Fibroblast of mammary gland (primary cell): ENCODE measurements at regions not wholly inside any gene's neighbourhood (a gene's known extent, or its start where the extent isn't known, plus 50 kb on each side); places are given as distances from the start of the nearest gene placed in this dataset.

Experiments used
- DNase-seq: peaks from one replicate; pipeline ENCODE4 v3.0.0-alpha.2; 2010; ENCODE audit warnings: low read depth
- H3K4me3 ChIP-seq: 2 replicates; pipeline ENCODE4 v1.5.1; 2011; ENCODE audit warnings: low read depth, mild to moderate bottlenecking, low read length, moderate library complexity; ENCODE audit not compliant: control insufficient read depth
- TF ChIP-seq, protein P1 (sequence below): conservative IDR thresholded peaks from 2 replicates; pipeline ENCODE4 v1.5.1; 2011; ENCODE audit warnings: low read depth, low read length, inconsistent platforms; ENCODE audit not compliant: control insufficient read depth, insufficient read depth

DNA sequence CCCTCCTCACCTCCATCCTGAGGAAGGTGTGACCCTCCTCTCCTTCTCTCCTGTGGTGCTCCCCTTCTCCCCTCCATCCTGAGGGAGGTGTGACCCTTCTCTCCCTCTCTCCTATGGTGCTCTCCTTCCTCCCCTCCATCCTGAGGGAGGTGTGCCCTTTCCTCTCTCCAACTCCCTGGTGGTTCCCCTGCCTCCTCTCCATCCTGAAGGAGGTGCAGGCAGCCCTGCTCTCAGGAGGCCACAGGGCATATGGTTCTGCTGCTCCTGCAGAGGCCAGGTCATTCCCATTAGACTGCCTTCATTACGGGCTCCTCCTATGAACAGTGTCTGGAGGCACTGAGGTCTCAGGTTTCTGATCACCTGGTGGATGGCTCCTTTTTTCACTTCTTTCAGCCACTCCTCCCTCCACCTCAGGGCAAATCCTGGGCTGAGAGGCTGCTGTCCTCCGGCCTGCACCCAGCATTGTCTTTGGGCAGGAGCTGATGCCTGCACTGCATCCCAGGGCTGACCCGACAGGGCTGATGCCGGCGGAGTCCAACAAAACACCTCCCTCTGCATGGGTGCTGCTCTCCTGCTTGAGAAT lies 197.1 kb downstream of the MED10 start:
- TF ChIP-seq, protein P1, sequence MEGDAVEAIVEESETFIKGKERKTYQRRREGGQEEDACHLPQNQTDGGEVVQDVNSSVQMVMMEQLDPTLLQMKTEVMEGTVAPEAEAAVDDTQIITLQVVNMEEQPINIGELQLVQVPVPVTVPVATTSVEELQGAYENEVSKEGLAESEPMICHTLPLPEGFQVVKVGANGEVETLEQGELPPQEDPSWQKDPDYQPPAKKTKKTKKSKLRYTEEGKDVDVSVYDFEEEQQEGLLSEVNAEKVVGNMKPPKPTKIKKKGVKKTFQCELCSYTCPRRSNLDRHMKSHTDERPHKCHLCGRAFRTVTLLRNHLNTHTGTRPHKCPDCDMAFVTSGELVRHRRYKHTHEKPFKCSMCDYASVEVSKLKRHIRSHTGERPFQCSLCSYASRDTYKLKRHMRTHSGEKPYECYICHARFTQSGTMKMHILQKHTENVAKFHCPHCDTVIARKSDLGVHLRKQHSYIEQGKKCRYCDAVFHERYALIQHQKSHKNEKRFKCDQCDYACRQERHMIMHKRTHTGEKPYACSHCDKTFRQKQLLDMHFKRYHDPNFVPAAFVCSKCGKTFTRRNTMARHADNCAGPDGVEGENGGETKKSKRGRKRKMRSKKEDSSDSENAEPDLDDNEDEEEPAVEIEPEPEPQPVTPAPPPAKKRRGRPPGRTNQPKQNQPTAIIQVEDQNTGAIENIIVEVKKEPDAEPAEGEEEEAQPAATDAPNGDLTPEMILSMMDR, result no peak

DNA sequence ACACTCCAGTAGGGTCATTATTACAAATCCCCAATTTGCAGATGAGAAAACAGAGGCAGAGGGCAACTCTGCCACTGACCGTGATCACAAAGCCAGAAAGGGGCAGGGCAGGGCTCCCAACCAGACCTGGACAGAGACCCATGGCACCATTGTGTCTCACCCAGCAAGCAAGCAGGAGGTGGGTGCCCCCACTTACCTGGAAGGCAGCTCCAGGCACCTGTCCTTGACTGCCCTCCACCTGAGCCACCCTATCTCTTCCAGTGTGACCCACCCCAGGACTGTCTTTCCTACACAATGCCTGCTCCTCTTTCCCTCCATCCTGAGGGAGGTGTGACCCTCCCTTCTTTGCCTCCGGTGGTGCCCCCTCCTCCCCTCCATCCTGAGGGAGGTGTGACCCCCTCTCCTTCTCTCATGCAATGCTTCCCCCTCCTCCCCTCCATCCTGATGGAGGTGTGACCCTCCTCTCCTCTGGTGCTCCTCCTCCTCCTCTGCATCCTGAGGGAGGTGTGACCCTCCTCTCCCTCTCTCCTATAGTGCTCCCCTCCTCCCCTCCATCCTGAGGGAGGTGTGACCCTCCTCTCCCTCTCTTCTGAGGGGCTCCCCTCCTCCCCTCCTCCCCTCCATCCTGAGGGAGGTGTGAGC lies 198.0 kb downstream of the MED10 start:
- TF ChIP-seq, protein P1, result no peak

More for the DNA sequence above, 197.1 kb downstream of the MED10 start:
- H3K4me3 ChIP-seq, result no peak overlapping the region
- no peak for DNase-seq

DNA sequence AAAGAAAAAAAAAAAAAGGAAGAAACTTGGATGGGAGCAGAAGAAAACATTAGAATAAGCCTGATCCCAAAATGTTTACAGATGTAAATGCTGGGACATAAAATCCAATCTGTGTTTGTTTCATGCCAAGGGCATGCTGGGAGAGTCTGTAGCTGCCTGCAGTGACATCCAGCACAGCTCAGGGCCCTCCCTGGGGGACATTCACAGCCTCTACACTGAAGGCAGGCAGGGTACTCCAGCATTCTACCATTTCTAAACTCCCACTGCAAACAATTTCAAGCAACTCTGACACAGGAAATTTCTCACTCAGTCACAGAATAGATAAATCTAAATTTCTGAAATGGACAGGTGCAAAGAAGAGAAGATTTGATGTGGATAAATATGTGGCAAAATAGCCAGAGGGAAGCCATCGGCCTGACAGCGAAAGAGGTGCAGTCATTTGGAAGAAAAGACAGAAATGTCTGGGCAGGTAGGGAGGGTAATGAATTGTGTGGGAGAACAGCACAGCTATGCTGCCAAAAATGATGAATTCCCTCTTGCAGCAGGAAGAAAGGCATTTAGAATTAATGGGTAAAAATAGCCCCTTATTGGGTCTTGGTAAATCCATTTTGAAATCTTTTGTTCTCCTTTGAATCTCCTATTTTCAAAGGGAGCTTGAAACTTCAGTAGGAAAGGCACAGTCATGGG lies 199.4 kb downstream of the MED10 start:
- DNase-seq, result no peak
- TF ChIP-seq, protein P1, result no peak

More for the DNA sequence above, 198.0 kb downstream of the MED10 start:
- no peak overlapping the region for H3K4me3 ChIP-seq
- no peak for DNase-seq

DNA sequence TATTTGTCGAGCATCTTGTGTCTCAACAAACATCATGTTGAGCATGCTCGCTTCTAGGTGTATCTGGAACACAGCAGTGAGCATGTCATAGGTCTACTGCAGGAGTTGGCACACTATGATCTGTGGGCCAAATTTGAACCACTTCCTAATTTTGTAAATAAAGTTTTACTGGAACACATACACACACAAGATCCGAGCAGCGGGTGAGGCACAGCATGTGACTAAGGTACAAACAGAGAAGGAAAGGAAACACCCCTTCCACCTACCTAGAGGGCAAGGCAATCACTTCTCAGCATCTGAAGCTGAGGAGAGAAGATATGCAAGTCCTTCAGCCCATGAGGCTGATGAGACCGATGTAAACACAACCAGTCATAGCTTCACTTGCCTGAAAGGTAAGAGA lies 200.4 kb downstream of the MED10 start:
- no peak overlapping the region for H3K4me3 ChIP-seq
- no peak for DNase-seq
- TF ChIP-seq, protein P1, result no peak

More for the DNA sequence above, 199.4 kb downstream of the MED10 start:
- H3K4me3 ChIP-seq, result no peak overlapping the region

DNA sequence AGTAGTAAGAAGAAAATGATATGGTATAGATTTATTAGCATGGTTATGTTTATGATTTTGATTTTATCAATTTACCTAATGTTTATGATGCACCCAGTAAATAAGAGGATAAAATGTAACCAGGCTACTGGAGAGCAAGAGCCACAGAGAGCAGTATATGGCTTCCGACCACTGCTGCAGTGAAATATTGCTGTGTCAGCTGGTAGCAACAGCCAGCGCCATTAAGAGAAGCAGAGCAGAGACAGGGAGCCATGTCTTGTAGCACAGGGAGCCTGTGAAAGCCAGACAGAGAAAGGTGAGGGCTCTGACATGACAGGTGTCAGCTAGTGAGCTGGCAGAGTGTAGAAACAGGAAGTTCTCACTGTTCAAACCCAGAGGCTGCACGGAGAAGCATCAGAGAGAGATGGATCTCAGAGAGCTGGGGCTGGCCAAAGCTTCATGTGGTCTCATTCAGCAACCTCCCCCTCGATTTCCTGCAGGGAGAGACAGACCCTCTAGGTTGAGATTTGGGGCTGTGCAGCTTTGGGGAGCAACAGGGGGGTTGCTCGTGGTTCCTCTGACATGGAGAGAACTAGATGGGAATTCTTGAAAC lies 202.1 kb downstream of the MED10 start:
- DNase-seq, result no peak
- TF ChIP-seq, protein P1, result no peak
- no peak overlapping the region for H3K4me3 ChIP-seq

DNA sequence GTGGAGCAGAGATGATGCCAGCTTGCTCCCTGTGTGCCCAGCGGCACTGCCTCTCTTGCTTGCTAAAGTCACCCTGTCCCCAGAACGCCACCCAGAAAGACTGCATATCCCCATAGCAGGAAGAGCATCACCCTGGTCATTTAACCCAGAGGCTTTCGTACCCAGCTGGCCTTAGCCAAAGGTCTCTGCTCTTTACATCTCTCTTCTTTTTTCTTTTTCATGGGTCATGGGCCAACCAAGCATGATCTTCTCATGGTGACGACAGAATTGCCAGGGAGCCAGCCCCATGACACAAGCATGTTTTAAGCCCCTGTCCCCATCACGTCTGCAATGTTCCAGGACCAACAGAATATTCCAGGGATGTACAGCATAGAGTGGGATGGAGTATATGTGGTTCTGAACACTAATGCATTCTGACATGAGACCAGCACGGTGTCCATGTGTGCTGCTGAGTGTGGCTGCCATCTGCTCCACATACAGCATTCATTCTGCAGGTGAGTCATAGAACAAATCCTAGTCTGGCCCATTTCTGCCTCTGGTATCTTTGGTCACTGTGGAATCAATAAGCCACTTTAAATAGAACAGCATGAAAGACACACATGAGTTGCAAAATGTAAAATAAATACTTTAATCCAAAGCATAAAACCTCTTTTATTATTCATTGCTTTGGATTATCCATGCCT lies 203.0 kb downstream of the MED10 start:
- peak; percentile 7 for DNase-seq
- TF ChIP-seq, protein P1, result no peak
- no peak overlapping the region for H3K4me3 ChIP-seq
